Liver (tissue), 8 donors: ENCODE measurements at regions not wholly inside any gene's neighbourhood (a gene's known extent, or its start where the extent isn't known, plus 50 kb on each side); places are given as distances from the start of the nearest gene placed in this dataset.
A peak's percentile ranks its signal among the peaks of the same experiment; 100 is the strongest.

Experiments used
- DNase-seq: peaks from one replicate; pipeline ENCODE4 v3.0.0-alpha.2; 2017; ENCODE audit warnings: low spot score
- H3K27ac ChIP-seq, 2 donors: one replicate each; pipeline ENCODE4 v1.7.0; 2013; ENCODE audit warnings: inconsistent platforms in 2 of 2, low read length in 2 of 2, control low read depth in 1 of 2, low read depth in 1 of 2, mild to moderate bottlenecking in 1 of 2
- H3K27me3 ChIP-seq, 4 donors: one replicate each; pipeline versions ENCODE4 v1.6.1 to v1.7.0; 2013; ENCODE audit warnings: low read length in 3 of 4, inconsistent platforms in 1 of 4, mild to moderate bottlenecking in 1 of 4, moderate library complexity in 1 of 4; ENCODE audit not compliant: control insufficient read depth in 4 of 4, insufficient read depth in 4 of 4
- H3K36me3 ChIP-seq, 4 donors: one replicate each; pipeline versions ENCODE4 v1.6.1 to v1.7.0; 2013; ENCODE audit warnings: low read length in 3 of 4, mild to moderate bottlenecking in 3 of 4, low read depth in 1 of 4, moderate library complexity in 1 of 4; ENCODE audit not compliant: control insufficient read depth in 4 of 4, insufficient read depth in 3 of 4
- H3K4me1 ChIP-seq, 4 donors: one replicate each; pipeline versions ENCODE4 v1.6.1 to v1.7.0; 2013; ENCODE audit warnings: low read length in 3 of 4, mild to moderate bottlenecking in 3 of 4, moderate library complexity in 1 of 4; ENCODE audit not compliant: control insufficient read depth in 4 of 4, insufficient read depth in 4 of 4
- H3K4me3 ChIP-seq, 3 donors: one replicate each; pipeline versions ENCODE4 v1.6.1 to v1.7.0; 2013; ENCODE audit warnings: low read length in 3 of 3, control low read depth in 1 of 3, low read depth in 1 of 3, mild to moderate bottlenecking in 1 of 3
- H3K9ac ChIP-seq, 2 donors: one replicate each; pipeline ENCODE4 v1.7.0; 2013; ENCODE audit warnings: low read length in 2 of 2, mild to moderate bottlenecking in 2 of 2, moderate library complexity in 2 of 2, control low read depth in 1 of 2, low read depth in 1 of 2
- H3K9me3 ChIP-seq, 4 donors: one replicate each; pipeline versions ENCODE4 v1.6.1 to v1.7.0; 2013; ENCODE audit warnings: low read length in 3 of 4; ENCODE audit not compliant: control insufficient read depth in 4 of 4
- EGR1 ChIP-seq, 2 donors: IDR thresholded peaks; 2 replicates each; pipeline ENCODE4 v1.6.1; 2016 to 2018; ENCODE audit warnings: antibody characterized with exemption in 2 of 2, low read depth in 2 of 2
- FOXA2 ChIP-seq: IDR thresholded peaks from 2 replicates; pipeline ENCODE4 v1.6.1; 2016; ENCODE audit warnings: antibody characterized with exemption
- HNF4A ChIP-seq, 2 donors: conservative IDR thresholded peaks; 2 replicates each; pipeline ENCODE4 v1.6.1; 2016; ENCODE audit warnings: antibody characterized with exemption in 2 of 2, mild to moderate bottlenecking in 2 of 2
- HNF4G ChIP-seq: IDR thresholded peaks from 2 replicates; pipeline ENCODE4 v1.6.1; 2016; ENCODE audit warnings: antibody characterized with exemption
- JUND ChIP-seq, 2 donors: IDR thresholded peaks; 2 replicates each; pipeline ENCODE4 v1.6.1; 2016; ENCODE audit warnings: antibody characterized with exemption in 2 of 2
- NR2F2 ChIP-seq: IDR thresholded peaks from 2 replicates; pipeline ENCODE4 v1.6.1; 2016; ENCODE audit warnings: antibody characterized with exemption
- RAD21 ChIP-seq, 2 donors: IDR thresholded peaks; 2 replicates each; pipeline ENCODE4 v1.6.1; 2016; ENCODE audit warnings: antibody characterized with exemption in 2 of 2, mild to moderate bottlenecking in 2 of 2
- RXRA ChIP-seq, 2 donors: IDR thresholded peaks; 2 replicates each; pipeline ENCODE4 v1.6.1; 2017 to 2018; ENCODE audit warnings: antibody characterized with exemption in 2 of 2, mild to moderate bottlenecking in 1 of 2
- SP1 ChIP-seq: IDR thresholded peaks from 2 replicates; pipeline ENCODE4 v1.6.1; 2018; ENCODE audit warnings: antibody characterized with exemption, mild to moderate bottlenecking
- TAF1 ChIP-seq: conservative IDR thresholded peaks from 2 replicates; pipeline ENCODE4 v1.6.1; 2016; ENCODE audit warnings: antibody characterized with exemption, mild to moderate bottlenecking
- WGBS: extraction: QIAGEN DNeasy Blood & Tissue Kit; methylation state at CpG from one replicate; pipeline ENCODE4 v1.1.7; 2013; 5-methylcytosine and 5-hydroxymethylcytosine counted together
- TF ChIP-seq, protein P1 (sequence below): IDR thresholded peaks from 2 replicates; pipeline ENCODE4 v1.6.1; 2016; ENCODE audit warnings: antibody characterized with exemption
- TF ChIP-seq, protein P2 (sequence below): IDR thresholded peaks from 2 replicates; pipeline ENCODE4 v1.6.1; 2016; ENCODE audit warnings: antibody characterized with exemption
- TF ChIP-seq, protein P3 (sequence below): IDR thresholded peaks from 2 replicates; pipeline ENCODE4 v1.6.1; 2016; ENCODE audit warnings: antibody characterized with exemption, mild to moderate bottlenecking
- TF ChIP-seq, protein P4 (sequence below): fragments of 150-350 bp; IDR thresholded peaks from 2 replicates; pipeline ENCODE4 v1.5.1; 2017; ENCODE audit warnings: improper control_type of control experiment, low read depth, low read length; ENCODE audit not compliant: missing input control
- donor health status: healthy.
- donor health status: healthy.
- donor health status: healthy.
- donor health status: healthy.
- donor health status: healthy.

DNA sequence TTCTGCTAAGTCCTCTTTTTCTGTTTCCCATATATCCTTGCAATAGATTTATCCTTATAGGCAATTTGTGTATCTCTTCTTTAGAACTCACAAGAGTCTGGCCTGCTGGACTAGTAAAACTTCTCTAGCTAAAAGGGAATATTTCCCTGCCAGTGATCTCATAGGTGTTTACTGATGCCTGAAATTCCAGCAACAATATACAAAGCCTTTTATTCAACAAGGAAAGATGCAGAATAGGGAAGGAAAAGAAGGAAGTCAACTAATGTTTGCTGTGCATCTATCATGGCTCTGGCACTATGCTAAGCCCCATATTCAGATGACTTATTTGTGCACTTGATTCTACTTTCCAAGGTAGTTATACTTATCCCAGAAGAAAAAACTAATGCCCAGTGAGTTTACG, 160.0 kb upstream of the DMRTA1 start (continued):
- TF ChIP-seq, protein P1, sequence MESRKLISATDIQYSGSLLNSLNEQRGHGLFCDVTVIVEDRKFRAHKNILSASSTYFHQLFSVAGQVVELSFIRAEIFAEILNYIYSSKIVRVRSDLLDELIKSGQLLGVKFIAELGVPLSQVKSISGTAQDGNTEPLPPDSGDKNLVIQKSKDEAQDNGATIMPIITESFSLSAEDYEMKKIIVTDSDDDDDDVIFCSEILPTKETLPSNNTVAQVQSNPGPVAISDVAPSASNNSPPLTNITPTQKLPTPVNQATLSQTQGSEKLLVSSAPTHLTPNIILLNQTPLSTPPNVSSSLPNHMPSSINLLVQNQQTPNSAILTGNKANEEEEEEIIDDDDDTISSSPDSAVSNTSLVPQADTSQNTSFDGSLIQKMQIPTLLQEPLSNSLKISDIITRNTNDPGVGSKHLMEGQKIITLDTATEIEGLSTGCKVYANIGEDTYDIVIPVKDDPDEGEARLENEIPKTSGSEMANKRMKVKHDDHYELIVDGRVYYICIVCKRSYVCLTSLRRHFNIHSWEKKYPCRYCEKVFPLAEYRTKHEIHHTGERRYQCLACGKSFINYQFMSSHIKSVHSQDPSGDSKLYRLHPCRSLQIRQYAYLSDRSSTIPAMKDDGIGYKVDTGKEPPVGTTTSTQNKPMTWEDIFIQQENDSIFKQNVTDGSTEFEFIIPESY: no peak

DNA sequence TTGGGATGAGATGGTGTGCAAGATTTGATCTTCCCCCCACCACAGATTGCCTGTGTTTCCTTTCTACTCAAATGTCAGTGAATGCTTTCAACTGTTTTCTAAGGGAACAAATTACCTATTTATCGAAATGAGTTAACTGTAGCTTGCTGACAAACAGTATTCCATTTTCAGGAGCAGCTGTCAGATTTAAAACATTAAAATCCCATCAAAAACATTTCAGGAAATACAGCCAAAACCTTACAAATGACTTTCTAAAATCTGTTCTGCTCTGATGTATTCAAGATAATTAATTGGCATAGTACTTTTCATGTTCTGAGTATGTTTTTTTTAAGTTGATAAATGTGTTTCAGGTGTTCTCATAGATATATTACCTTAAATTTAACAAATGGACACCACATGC, 158.0 kb upstream of the DMRTA1 start:
- Histone ChIP-seq H3K27ac (no peak overlapping the region), H3K9me3 (no peaks in the 10 kb centered on the region), H3K36me3 (no peaks in the 10 kb centered on the region), H3K4me1 (no peaks in the 10 kb centered on the region), H3K9ac (no peak overlapping the region), H3K4me3 (no peak overlapping the region), H3K27me3 (no peaks in the 10 kb centered on the region)
- no peak for DNase-seq
- no peak for TF ChIP-seq JUND (IDR thresholded peaks at IDR 0.05)
- TF ChIP-seq FOXA2: no peak
- TF ChIP-seq HNF4G: no peak
- no peak for TF ChIP-seq HNF4A (conservative IDR thresholded peaks at IDR 0.05)
- TF ChIP-seq, protein P2, sequence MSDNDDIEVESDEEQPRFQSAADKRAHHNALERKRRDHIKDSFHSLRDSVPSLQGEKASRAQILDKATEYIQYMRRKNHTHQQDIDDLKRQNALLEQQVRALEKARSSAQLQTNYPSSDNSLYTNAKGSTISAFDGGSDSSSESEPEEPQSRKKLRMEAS: no peak
- TF ChIP-seq RXRA (IDR thresholded peaks at IDR 0.05): no peak
- TF ChIP-seq SP1: no peak
- TF ChIP-seq, protein P1: no peak
- TF ChIP-seq EGR1 (IDR thresholded peaks at IDR 0.05; ENCODE audit: low read depth in 2 of 2): no peak
- no peak for TF ChIP-seq RAD21 (IDR thresholded peaks at IDR 0.05)
- TF ChIP-seq, protein P3, sequence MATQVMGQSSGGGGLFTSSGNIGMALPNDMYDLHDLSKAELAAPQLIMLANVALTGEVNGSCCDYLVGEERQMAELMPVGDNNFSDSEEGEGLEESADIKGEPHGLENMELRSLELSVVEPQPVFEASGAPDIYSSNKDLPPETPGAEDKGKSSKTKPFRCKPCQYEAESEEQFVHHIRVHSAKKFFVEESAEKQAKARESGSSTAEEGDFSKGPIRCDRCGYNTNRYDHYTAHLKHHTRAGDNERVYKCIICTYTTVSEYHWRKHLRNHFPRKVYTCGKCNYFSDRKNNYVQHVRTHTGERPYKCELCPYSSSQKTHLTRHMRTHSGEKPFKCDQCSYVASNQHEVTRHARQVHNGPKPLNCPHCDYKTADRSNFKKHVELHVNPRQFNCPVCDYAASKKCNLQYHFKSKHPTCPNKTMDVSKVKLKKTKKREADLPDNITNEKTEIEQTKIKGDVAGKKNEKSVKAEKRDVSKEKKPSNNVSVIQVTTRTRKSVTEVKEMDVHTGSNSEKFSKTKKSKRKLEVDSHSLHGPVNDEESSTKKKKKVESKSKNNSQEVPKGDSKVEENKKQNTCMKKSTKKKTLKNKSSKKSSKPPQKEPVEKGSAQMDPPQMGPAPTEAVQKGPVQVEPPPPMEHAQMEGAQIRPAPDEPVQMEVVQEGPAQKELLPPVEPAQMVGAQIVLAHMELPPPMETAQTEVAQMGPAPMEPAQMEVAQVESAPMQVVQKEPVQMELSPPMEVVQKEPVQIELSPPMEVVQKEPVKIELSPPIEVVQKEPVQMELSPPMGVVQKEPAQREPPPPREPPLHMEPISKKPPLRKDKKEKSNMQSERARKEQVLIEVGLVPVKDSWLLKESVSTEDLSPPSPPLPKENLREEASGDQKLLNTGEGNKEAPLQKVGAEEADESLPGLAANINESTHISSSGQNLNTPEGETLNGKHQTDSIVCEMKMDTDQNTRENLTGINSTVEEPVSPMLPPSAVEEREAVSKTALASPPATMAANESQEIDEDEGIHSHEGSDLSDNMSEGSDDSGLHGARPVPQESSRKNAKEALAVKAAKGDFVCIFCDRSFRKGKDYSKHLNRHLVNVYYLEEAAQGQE: no peak
- no peak for TF ChIP-seq NR2F2
- no peak for TF ChIP-seq TAF1
- WGBS: 80% methylated on average over 1 of the region's 1 CpG

DNA sequence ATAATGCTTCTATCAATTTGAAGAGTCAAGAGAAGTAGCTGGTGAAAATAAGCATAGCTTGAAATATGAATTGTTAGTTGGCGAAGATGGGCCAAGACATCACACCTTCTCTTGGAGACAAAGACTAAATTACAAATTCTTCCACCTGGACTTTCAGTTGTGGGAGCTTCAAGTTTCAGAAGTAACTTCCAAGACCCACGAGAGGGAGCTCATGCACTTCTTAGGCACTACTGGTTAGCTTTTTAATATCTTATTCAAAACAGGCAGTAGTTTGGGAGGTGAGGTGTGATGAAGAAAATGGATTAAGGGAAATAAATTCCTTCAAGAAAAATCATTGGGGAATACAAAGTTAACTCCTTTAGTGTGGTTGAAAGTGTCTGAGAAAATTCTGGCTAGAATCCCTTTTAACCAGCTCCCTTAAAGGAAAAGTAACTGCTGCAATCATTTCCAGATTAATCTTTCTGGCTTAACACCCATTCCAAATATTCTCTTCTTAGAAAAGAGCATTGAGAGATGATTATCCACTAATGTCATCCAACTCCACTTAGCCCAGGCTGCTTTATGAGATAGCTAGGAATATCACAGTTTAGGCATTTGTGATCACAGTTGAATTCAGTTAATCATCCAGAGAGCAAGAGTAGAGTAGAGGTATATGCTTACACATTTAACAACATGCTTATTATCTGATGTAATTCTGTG, 139.5 kb upstream of the DMRTA1 start:
- 17% methylated on average over 2 of the region's 2 CpGs for WGBS
- Histone ChIP-seq H3K36me3 (no peaks in the 10 kb centered on the region), H3K27ac (no peak overlapping the region), H3K9ac (peak overlapping the region in 1 of 2 donors; percentile 30), H3K4me3 (no peak overlapping the region), H3K27me3 (no peaks in the 10 kb centered on the region), H3K4me1 (peaks cover 2 to 20% (median 13%) of the 10 kb centered on the region in 4 donors), H3K9me3 (peaks cover 0 to 3% (median 0%) of the 10 kb centered on the region in 4 donors)
- TF ChIP-seq RAD21 (IDR thresholded peaks at IDR 0.05): peak; percentile 94 to 97
- TF ChIP-seq FOXA2: no peak
- TF ChIP-seq, protein P2: no peak
- peak in 1 of 2 donors; percentile 16 for TF ChIP-seq HNF4A (conservative IDR thresholded peaks at IDR 0.05)
- TF ChIP-seq, protein P4, sequence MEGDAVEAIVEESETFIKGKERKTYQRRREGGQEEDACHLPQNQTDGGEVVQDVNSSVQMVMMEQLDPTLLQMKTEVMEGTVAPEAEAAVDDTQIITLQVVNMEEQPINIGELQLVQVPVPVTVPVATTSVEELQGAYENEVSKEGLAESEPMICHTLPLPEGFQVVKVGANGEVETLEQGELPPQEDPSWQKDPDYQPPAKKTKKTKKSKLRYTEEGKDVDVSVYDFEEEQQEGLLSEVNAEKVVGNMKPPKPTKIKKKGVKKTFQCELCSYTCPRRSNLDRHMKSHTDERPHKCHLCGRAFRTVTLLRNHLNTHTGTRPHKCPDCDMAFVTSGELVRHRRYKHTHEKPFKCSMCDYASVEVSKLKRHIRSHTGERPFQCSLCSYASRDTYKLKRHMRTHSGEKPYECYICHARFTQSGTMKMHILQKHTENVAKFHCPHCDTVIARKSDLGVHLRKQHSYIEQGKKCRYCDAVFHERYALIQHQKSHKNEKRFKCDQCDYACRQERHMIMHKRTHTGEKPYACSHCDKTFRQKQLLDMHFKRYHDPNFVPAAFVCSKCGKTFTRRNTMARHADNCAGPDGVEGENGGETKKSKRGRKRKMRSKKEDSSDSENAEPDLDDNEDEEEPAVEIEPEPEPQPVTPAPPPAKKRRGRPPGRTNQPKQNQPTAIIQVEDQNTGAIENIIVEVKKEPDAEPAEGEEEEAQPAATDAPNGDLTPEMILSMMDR: peak; percentile 80
- no peak for DNase-seq
